K562 (cell line): ENCODE measurements at regions not wholly inside any gene's neighbourhood (a gene's known extent, or its start where the extent isn't known, plus 50 kb on each side); places are given as distances from the start of the nearest gene placed in this dataset.

Source experiments
- BCL6 ChIP-seq: fragments of 250-450 bp; sonication (Bioruptor Pico); IDR thresholded peaks from 2 replicates; pipeline ENCODE4 v1.4.0; 2020
- CBX5 ChIP-seq: IDR thresholded peaks from 2 replicates; pipeline ENCODE4 v1.6.1; 2014; ENCODE audit warnings: low read depth, borderline replicate concordance
- HNRNPL ChIP-seq: fragments of 200-400 bp; formaldehyde crosslinking; IDR thresholded peaks from 2 replicates; pipeline ENCODE4 v1.6.1; 2017; ENCODE audit warnings: low read depth, mild to moderate bottlenecking, low read length
- KLF1 ChIP-seq: fragments of 450-650 bp; IDR thresholded peaks from 2 replicates; pipeline ENCODE4 v1.6.1; 2016; ENCODE audit warnings: missing genetic modification characterization, missing compliant biosample characterization
- MAZ ChIP-seq, 2 experiments: fragments of 450-650 bp in 1 of 2; sonication (generic) in 1 of 2; formaldehyde crosslinking; IDR thresholded peaks in 1 of 2; conservative IDR thresholded peaks in 1 of 2; 2 replicates each; pipeline versions ENCODE4 v1.4.0 to v1.5.0; 2020; ENCODE audit warnings: mild to moderate bottlenecking in 1 of 2, missing genetic modification reagents in 1 of 2
- RAD21 ChIP-seq, 2 experiments: fragments of 250-450 bp in 1 of 2; fragments of 450-650 bp in 1 of 2; sonication (Bioruptor Pico) in 1 of 2; formaldehyde crosslinking in 1 of 2; IDR thresholded peaks in 1 of 2; conservative IDR thresholded peaks in 1 of 2; 2 replicates each; pipeline versions ENCODE4 v1.4.0 to v1.8.0; 2020 to 2022; ENCODE audit warnings: mild to moderate bottlenecking in 2 of 2, moderate library complexity in 1 of 2
- RBBP5 ChIP-seq: fragments of 200-600 bp; sonication (generic); IDR thresholded peaks from 2 replicates; pipeline ENCODE4 v1.6.1; 2012; ENCODE audit warnings: borderline replicate concordance, mild to moderate bottlenecking, low read length, control low read depth, inconsistent platforms; ENCODE audit not compliant: insufficient read depth, poor library complexity, severe bottlenecking
- THAP7 ChIP-seq: fragments of 250-450 bp; sonication (Bioruptor Pico); IDR thresholded peaks from 2 replicates; pipeline ENCODE4 v1.5.0; 2021
- ZNF407 ChIP-seq: fragments of 450-650 bp; IDR thresholded peaks from 2 replicates; pipeline ENCODE4 v1.6.1; 2016; ENCODE audit warnings: low read depth
- ZNF408 ChIP-seq: fragments of 250-450 bp; sonication (Bioruptor Pico); IDR thresholded peaks from 2 replicates; pipeline ENCODE4 v1.4.0; 2020; ENCODE audit warnings: low read depth, mild to moderate bottlenecking, moderate library complexity
- ZNF77 ChIP-seq: fragments of 250-450 bp; sonication (Bioruptor Pico); IDR thresholded peaks from 2 replicates; pipeline ENCODE4 v1.5.0; 2020
- TF ChIP-seq, protein P1 (sequence below): fragments of 250-450 bp; sonication (Bioruptor Pico); IDR thresholded peaks from 2 replicates; pipeline ENCODE4 v1.4.0; 2020

GRCh38 chr1:112803906-112804762, 89.0 kb upstream of the PPM1J start (continued):
- TF ChIP-seq MAZ (CRISPR knock-in tag; conservative IDR thresholded peaks at IDR 0.05 in 1 of 2, IDR thresholded peaks at IDR 0.05 in 1 of 2) (0 out of 4 replicates have a peak, but pooled peaks of 1 of the 2 experiments have one; percentile 52), ZNF77 (CRISPR knock-in tag) (no peak), ZNF408 (CRISPR knock-in tag) (no peak), ZNF407 (no peak), BCL6 (CRISPR knock-in tag) (no peak), CBX5 (no peak), KLF1 (tag) (no peak), RAD21 (CRISPR knock-in tag; conservative IDR thresholded peaks at IDR 0.05 in 1 of 2, IDR thresholded peaks at IDR 0.05 in 1 of 2) (peak; percentile 99 to 100), RBBP5 (no peak), HNRNPL (no peak), THAP7 (CRISPR knock-in tag) (no peak)
- TF ChIP-seq, protein P1, sequence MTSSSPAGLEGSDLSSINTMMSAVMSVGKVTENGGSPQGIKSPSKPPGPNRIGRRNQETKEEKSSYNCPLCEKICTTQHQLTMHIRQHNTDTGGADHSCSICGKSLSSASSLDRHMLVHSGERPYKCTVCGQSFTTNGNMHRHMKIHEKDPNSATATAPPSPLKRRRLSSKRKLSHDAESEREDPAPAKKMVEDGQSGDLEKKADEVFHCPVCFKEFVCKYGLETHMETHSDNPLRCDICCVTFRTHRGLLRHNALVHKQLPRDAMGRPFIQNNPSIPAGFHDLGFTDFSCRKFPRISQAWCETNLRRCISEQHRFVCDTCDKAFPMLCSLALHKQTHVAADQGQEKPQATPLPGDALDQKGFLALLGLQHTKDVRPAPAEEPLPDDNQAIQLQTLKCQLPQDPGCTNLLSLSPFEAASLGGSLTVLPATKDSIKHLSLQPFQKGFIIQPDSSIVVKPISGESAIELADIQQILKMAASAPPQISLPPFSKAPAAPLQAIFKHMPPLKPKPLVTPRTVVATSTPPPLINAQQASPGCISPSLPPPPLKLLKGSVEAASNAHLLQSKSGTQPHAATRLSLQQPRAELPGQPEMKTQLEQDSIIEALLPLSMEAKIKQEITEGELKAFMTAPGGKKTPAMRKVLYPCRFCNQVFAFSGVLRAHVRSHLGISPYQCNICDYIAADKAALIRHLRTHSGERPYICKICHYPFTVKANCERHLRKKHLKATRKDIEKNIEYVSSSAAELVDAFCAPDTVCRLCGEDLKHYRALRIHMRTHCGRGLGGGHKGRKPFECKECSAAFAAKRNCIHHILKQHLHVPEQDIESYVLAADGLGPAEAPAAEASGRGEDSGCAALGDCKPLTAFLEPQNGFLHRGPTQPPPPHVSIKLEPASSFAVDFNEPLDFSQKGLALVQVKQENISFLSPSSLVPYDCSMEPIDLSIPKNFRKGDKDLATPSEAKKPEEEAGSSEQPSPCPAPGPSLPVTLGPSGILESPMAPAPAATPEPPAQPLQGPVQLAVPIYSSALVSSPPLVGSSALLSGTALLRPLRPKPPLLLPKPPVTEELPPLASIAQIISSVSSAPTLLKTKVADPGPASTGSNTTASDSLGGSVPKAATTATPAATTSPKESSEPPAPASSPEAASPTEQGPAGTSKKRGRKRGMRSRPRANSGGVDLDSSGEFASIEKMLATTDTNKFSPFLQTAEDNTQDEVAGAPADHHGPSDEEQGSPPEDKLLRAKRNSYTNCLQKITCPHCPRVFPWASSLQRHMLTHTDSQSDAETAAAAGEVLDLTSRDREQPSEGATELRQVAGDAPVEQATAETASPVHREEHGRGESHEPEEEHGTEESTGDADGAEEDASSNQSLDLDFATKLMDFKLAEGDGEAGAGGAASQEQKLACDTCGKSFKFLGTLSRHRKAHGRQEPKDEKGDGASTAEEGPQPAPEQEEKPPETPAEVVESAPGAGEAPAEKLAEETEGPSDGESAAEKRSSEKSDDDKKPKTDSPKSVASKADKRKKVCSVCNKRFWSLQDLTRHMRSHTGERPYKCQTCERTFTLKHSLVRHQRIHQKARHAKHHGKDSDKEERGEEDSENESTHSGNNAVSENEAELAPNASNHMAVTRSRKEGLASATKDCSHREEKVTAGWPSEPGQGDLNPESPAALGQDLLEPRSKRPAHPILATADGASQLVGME (CRISPR knock-in tag) = no peak
